ENCODE measurements at regions not wholly inside any gene's neighbourhood (a gene's known extent, or its start where the extent isn't known, plus 50 kb on each side); places are given as distances from the start of the nearest gene placed in this dataset.

GRCh38 chr11:80596291-80596810 is 1155.5 kb upstream of the TENM4 start:
- no peaks in the 10 kb centered on the region for H3F3A ChIP-seq (ENCODE audit: control insufficient read depth, insufficient read depth)
- no peaks in the 10 kb centered on the region for H3K36me3 ChIP-seq (ENCODE audit: control insufficient read depth, low read length)
- H3K9me2 ChIP-seq (replicated peaks; ENCODE audit: control insufficient read depth, low read length), result no peaks in the 10 kb centered on the region
- H3K4me3 ChIP-seq (ENCODE audit: low read length), result no peak overlapping the region
- no peaks in the 10 kb centered on the region for H3K79me2 ChIP-seq (ENCODE audit: control insufficient read depth, low read length)
- no peak overlapping the region for H3K4me2 ChIP-seq (ENCODE audit: low read length)
- H4K20me1 ChIP-seq (ENCODE audit: control insufficient read depth, insufficient read depth, low read depth, low read length), result no peaks in the 10 kb centered on the region
- no peaks in the 10 kb centered on the region for H3K9me3 ChIP-seq (ENCODE audit: control insufficient read depth, insufficient read depth, low read length)
- H3K27me3 ChIP-seq (ENCODE audit: control insufficient read depth, low read length), result no peaks in the 10 kb centered on the region
- H3K4me1 ChIP-seq (ENCODE audit: control insufficient read depth, low read length), result no peaks in the 10 kb centered on the region
- H3K27ac ChIP-seq (ENCODE audit: low read depth, low read length), result no peak overlapping the region
- TF ChIP-seq EZH2phosphoT487 (IDR thresholded peaks at IDR 0.05; ENCODE audit: borderline replicate concordance, low read length) (no peak), CTCF (IDR thresholded peaks at IDR 0.05; ENCODE audit: low read depth, low read length, poor library complexity, severe bottlenecking) (no peak)

GRCh38 chr11:80595011-80595410 is 1154.2 kb upstream of the TENM4 start:
- Histone ChIP-seq H3K27ac (ENCODE audit: low read depth, low read length) (no peak overlapping the region), H3K79me2 (ENCODE audit: control insufficient read depth, low read length) (no peaks in the 10 kb centered on the region), H3K4me2 (ENCODE audit: low read length) (no peak overlapping the region), H3F3A (ENCODE audit: control insufficient read depth, insufficient read depth) (no peaks in the 10 kb centered on the region), H3K36me3 (ENCODE audit: control insufficient read depth, low read length) (no peaks in the 10 kb centered on the region), H3K4me1 (ENCODE audit: control insufficient read depth, low read length) (no peaks in the 10 kb centered on the region), H3K9me3 (ENCODE audit: control insufficient read depth, insufficient read depth, low read length) (no peaks in the 10 kb centered on the region), H3K9me2 (replicated peaks; ENCODE audit: control insufficient read depth, low read length) (no peaks in the 10 kb centered on the region), H4K20me1 (ENCODE audit: control insufficient read depth, insufficient read depth, low read depth, low read length) (no peaks in the 10 kb centered on the region), H3K4me3 (ENCODE audit: low read length) (no peak overlapping the region), H3K27me3 (ENCODE audit: control insufficient read depth, low read length) (no peaks in the 10 kb centered on the region)
- no peak for TF ChIP-seq CTCF (IDR thresholded peaks at IDR 0.05; ENCODE audit: low read depth, low read length, poor library complexity, severe bottlenecking)
- TF ChIP-seq EZH2phosphoT487 (IDR thresholded peaks at IDR 0.05; ENCODE audit: borderline replicate concordance, low read length), result no peak

DNA sequence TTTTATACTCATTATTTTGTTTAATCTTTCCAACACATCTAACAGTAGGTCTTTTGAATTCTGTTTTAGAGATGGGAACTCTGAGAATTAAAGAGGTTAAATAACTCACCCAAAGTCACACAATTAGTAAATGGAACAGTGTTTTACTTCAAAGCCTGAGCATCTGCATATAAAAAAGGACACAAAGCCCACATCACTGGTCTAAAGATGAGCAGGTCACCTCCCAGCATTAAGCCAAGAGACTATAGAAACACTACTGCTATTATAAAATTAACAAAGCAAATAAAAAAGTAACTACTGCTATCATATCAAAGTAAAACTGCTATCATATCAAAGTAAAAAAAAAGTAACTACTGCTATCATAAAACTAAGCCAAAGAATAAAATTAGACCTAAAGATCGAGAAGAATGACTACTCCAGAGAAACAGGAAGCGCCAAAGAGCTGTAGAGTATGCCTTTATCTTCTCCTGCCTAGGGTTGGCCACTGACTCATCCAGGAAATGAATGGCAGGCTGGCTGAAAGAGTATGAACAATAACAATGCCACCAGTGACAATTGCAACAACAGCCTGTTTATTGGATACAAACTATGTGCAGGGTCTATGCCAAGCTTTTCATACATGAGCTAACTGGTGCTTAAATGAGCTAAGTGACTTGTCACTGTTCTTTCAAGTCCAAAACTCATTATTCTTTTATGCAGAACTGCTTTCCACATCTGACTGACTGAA is 1153.0 kb upstream of the TENM4 start:
- no peaks in the 10 kb centered on the region for H4K20me1 ChIP-seq (ENCODE audit: control insufficient read depth, insufficient read depth, low read depth, low read length)
- H3K9me3 ChIP-seq (ENCODE audit: control insufficient read depth, insufficient read depth, low read length), result no peaks in the 10 kb centered on the region
- H3K27ac ChIP-seq (ENCODE audit: low read depth, low read length), result no peak overlapping the region
- H3K4me1 ChIP-seq (ENCODE audit: control insufficient read depth, low read length), result no peaks in the 10 kb centered on the region
- H3K79me2 ChIP-seq (ENCODE audit: control insufficient read depth, low read length), result no peaks in the 10 kb centered on the region
- H3K4me3 ChIP-seq (ENCODE audit: low read length), result no peak overlapping the region
- no peak overlapping the region for H3K4me2 ChIP-seq (ENCODE audit: low read length)
- H3K9me2 ChIP-seq (replicated peaks; ENCODE audit: control insufficient read depth, low read length), result no peaks in the 10 kb centered on the region
- no peaks in the 10 kb centered on the region for H3K36me3 ChIP-seq (ENCODE audit: control insufficient read depth, low read length)
- TF ChIP-seq CTCF (IDR thresholded peaks at IDR 0.05; ENCODE audit: low read depth, low read length, poor library complexity, severe bottlenecking) (no peak), EZH2phosphoT487 (IDR thresholded peaks at IDR 0.05; ENCODE audit: borderline replicate concordance, low read length) (no peak)
- no peaks in the 10 kb centered on the region for H3F3A ChIP-seq (ENCODE audit: control insufficient read depth, insufficient read depth)
- H3K27me3 ChIP-seq (ENCODE audit: control insufficient read depth, low read length), result no peaks in the 10 kb centered on the region
